Brain microvascular endothelial cell (primary cell): ENCODE measurements at regions not wholly inside any gene's neighbourhood (a gene's known extent, or its start where the extent isn't known, plus 50 kb on each side); places are given as distances from the start of the nearest gene placed in this dataset.

ENCODE experiments used
- DNase-seq: peaks from one replicate; pipeline ENCODE4 v3.0.0-alpha.2; 2020
- H3K27ac ChIP-seq: fragments of 250-450 bp; sonication (Bioruptor Pico); 2 replicates; pipeline ENCODE4 v1.5.1; 2020; ENCODE audit warnings: mild to moderate bottlenecking, moderate library complexity
- H3K27me3 ChIP-seq: fragments of 250-450 bp; sonication (Bioruptor Pico); replicated peaks from 2 replicates; pipeline ENCODE4 v1.5.1; 2020; ENCODE audit warnings: mild to moderate bottlenecking
- H3K36me3 ChIP-seq: fragments of 250-450 bp; sonication (Bioruptor Pico); replicated peaks from 2 replicates; pipeline ENCODE4 v1.5.1; 2020; ENCODE audit warnings: mild to moderate bottlenecking
- H3K4me3 ChIP-seq: 2 replicates; pipeline ENCODE4 v1.5.1; 2011; ENCODE audit warnings: low read depth, mild to moderate bottlenecking, control low read depth, low read length, moderate library complexity
- CTCF ChIP-seq: IDR thresholded peaks from 2 replicates; pipeline ENCODE4 v1.5.1; 2011; ENCODE audit warnings: low read depth, mild to moderate bottlenecking, moderate library complexity, low read length, control low read depth, inconsistent platforms; ENCODE audit errors: missing control alignments
- in situ Hi-C: cut with HindIII; loops from 2 replicates; pipeline ENCODE4 v1.10.0; 2017; ENCODE audit warnings: low sequenced_read_pairs, low pct_ligation_motif_present

- Histone ChIP-seq H3K27me3 (no peaks in the 10 kb centered on the region), H3K27ac (no peak overlapping the region), H3K4me3 (no peak overlapping the region), H3K36me3 (no peaks in the 10 kb centered on the region)
- no peak for DNase-seq
- TF ChIP-seq CTCF = no peak
- in situ Hi-C loops = no loop called here
Observed at GRCh38 chr10:4301291-4302045, 516.5 kb upstream of the KLF6 start.

GRCh38 chr10:4296161-4296560 lies 511.2 kb upstream of the KLF6 start:
- Histone ChIP-seq H3K27ac (no peak overlapping the region), H3K27me3 (no peaks in the 10 kb centered on the region), H3K36me3 (no peaks in the 10 kb centered on the region), H3K4me3 (no peak overlapping the region)
- no peak for DNase-seq
- in situ Hi-C loops = no loop called here
- no peak for TF ChIP-seq CTCF

- no peaks in the 10 kb centered on the region for H3K36me3 ChIP-seq
- H3K4me3 ChIP-seq = no peak overlapping the region
- in situ Hi-C loops = no loop called here
- H3K27ac ChIP-seq = no peak overlapping the region
- no peaks in the 10 kb centered on the region for H3K27me3 ChIP-seq
- TF ChIP-seq CTCF = no peak
- no peak for DNase-seq
Observed at GRCh38 chr10:4294996-4295792, 510.2 kb upstream of the KLF6 start.

GRCh38 chr10:4294271-4294670 lies 509.3 kb upstream of the KLF6 start:
- H3K27me3 ChIP-seq = no peaks in the 10 kb centered on the region

DNA sequence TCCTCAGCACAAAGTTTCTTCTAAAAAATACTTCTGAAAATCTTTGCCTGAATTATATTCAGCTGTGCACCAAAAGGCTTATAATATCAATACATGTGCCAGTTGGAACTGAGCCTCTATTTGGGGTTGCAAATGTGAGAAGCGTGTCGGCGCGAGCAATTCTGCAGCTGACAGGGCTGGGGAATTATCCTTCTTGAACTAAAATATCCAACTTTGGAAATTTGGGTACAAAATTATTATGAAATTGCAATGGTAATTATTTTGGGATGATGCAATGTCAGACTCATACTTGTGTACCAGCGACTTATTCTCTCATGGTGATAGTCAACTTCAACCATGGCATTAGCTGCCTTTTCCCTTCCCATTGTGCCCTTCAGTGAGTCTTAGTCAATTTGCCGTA lies 507.0 kb upstream of the KLF6 start:
- in situ Hi-C loops = no loop called here
- no peak overlapping the region for H3K27ac ChIP-seq
- no peaks in the 10 kb centered on the region for H3K27me3 ChIP-seq
- no peak for TF ChIP-seq CTCF
- DNase-seq = no peak
- H3K4me3 ChIP-seq = no peak overlapping the region
- H3K36me3 ChIP-seq = no peaks in the 10 kb centered on the region

More at GRCh38 chr10:4294271-4294670, 509.3 kb upstream of the KLF6 start:
- Histone ChIP-seq H3K36me3 (no peaks in the 10 kb centered on the region), H3K27ac (no peak overlapping the region), H3K4me3 (no peak overlapping the region)
- TF ChIP-seq CTCF = no peak
- DNase-seq = no peak
- in situ Hi-C loops = no loop called here
